ENCODE measurements at regions not wholly inside any gene's neighbourhood (a gene's known extent, or its start where the extent isn't known, plus 50 kb on each side); places are given as distances from the start of the nearest gene placed in this dataset.

DNA sequence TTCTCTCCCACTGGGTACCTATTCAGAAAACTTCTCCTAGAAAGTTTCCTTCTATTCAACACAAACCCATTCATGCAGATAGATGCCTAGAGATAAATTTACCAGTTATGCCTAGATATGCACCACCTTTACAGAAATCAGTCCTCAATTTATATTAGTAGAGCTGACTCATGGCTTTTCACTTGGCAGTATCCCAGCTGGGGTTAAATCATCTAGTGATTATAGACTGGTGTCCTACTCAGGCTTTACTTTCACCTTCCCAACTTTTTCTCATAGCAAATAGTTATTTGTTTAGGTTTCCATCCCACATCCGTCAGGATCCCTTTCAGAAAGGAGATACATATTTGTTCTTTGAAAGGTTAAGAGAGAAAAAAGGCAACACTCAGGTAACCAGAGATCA, 124.5 kb downstream of the AQP4 start:
- no peak for DNase-seq

DNA sequence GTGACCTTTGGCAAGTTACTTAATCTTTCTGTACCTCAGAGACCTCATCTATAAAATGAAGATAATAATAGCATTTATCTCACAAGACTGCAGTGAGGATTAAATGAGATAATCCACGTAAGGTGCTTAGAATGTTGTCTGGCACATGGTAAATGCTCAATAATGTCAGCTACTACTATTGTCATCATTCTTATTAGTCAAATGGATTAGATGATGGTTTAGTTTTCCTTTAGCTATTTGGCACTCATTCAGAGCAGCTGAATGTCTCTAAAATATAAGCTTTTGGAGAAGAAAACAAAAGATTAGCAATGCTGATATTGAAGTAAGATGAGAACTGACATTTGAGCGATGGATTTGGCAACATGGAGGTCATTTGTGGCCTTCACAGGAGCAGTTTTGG, 125.1 kb downstream of the AQP4 start:
- no peak for DNase-seq

- DNase-seq, result no peak
Observed at GRCh38 chr18:26738706-26739105, 126.8 kb downstream of the AQP4 start.

DNA sequence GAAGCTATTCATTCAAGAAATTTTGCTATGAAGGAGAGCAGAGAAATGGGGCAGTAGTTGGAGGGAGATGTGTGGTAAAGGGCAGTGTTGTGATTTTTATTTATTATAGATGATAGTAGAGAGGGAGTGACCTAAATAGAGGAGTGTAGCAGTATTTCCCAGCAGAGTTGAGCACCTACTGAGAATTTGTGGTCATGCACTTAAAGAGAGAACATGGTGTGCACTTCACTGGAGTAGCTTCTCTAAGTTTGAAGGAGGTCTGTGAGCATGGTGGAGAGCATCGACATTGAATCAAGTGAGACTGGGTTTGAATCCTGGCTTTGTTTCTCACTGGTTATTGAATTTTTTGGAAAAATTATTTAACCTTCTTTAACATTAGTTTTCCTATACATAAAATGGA, 129.2 kb downstream of the AQP4 start:
- DNase-seq, result no peak

DNA sequence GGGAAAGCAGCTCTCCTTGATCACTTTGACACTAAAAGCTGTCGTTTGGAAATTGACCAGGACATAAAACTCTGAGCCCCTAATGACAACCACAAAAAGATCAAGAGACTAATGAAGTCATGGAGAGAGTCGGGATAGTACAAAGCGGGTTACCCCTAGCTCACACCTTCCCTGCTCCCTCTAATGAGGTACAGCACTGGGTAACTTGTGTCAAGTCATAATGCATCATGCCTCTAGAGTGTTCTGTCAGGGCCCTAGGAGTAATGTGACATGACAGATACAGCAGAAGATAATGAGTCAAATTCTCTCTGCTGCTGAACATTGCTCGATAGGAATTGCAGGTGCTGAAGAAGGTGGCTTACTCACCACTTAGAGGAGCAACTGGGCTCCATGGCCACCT, 130.7 kb downstream of the AQP4 start:
- no peak for DNase-seq

DNA sequence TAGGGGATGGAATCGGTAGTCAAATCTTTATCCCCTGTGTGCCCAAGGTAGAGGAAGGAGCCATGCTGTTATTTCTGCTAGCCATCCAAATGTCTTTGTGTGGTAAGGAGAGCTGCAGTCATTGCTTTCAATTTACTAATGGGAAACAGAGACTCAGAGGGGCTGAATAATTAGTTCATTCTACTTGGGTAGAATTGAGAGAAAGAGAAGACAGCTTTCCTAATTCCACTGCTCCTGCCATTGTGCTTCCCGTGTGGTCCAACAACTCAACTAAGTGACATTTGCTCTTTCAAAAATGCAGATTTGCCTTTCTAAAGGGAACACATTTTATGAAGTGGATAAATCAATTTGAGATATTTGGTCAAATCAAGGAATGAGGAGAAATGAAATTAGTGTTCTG, 136.1 kb downstream of the AQP4 start:
- DNase-seq, result no peak

DNA sequence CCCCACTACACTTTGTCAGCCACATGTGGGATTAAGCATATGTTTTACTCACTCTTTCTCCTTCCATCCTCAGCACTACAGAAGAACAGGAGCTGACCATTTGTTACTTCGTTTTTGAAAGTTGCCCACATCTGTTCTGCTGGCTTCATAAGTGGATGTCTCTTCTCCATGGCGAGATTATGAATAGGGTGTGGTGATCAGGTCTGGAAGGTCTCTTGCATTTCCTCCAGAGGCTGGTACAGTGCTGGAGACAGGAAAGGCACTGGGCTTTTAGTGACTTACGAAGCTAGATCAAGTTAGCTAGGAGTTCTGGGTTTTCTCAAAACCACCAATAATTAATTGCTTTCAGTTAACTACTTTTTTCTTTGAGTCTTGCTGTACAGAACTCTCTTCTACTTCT, 136.5 kb downstream of the AQP4 start:
- no peak for DNase-seq

GRCh38 chr18:26723981-26724380, 141.5 kb downstream of the AQP4 start:
- DNase-seq, result no peak

GRCh38 chr18:26722565-26722931, 143.0 kb downstream of the AQP4 start:
- DNase-seq, result no peak

DNA sequence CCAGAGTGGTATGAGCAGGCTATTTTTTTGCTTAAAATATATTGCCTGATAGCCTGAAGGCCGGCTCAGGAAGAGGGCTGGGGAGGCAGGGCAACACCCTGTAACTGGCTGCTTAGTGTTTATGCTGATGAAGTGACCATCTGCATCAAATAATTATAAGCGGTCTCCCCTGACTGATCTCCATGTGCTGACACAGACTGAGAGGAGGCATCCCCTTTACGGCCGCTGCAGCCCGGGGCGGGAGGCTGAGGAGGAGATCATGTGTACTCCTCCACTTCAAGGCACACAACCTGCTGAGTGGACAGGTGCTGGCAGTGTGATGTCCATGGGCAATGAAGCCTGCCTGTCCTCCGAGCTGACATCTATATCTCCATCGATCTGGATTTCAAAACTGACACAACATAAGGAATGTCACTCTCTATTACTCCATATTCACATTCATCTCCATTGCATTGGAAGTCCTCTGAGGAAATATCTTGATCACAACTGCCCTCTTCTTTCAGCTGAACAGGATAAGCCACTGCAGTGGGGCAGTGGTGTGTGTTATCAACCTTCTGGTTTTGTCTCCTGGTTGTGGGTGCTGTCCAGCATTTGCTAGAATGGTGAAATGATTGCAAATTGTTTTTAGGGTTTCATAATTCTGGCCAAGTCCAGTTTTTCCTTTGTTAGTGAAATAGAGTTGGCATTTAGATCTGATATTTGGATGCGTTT, 143.5 kb downstream of the AQP4 start:
- DNase-seq, result no peak

DNA sequence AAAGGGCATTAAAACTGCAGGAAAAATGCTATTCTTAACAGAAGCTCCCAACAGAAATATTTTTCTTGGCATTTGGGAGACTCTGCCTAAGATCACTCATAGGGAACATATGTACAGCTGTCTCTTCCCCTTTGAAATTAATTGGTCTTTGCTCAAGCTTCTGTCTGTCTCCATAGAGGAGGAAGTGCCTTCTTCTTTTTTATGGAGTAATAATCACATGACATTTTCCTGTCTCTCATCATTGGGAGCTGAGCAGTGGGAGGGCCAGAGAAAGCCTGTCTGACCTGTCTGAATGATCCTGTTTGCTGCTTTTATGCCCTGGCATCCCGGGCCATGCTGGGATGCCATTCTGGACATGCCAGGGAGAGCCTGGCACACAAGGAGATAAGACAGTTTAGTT, 145.6 kb downstream of the AQP4 start:
- DNase-seq, result no peak

DNA sequence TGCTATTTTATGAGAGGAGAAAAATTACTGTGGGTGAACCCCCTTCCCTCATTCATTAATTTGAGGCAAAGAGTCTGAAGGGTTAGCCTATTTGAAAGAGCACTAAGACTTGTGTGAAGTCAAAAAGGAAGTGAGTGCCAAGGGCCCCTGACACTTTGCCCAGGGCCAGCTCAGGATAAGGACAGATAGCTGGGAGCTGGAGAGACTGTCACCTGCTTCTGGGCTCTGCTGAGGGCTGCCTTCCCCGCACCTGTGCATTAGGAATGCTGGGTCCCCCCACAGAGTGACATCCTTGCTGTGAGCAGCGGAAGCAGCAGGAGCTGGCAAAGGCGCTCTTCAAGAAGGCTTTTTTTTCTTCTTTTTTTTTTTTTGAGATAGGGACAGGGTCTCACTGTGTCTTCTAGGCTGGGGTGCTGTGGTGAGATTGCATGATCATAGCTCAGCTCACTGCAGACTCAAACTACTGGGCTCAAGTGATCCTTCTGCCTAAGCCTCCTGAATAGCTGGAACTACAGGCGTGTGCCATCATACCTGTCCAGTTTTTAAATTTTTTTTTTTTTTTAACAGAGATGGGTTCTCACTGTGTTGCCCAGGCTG, 148.3 kb downstream of the AQP4 start:
- DNase-seq, result no peak

DNA sequence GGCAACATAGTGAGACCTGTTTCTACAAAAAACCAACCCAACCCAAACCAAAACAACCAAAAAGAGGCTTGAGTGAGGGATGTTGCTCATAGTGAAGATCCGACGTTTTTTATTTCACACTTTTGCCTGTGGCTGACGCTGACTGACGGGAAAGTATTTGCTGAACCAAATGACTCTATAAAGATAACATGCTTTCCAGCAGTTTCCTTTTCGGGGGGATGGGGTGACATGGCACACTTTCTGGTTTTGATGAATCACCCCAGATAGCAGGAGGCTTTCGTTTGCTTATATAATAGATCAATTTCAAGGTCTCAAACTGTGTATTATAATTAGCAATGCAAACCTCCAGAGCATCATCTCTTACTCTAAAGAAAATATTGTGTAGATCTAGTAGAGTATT, 150.8 kb downstream of the AQP4 start:
- no peak for DNase-seq

- DNase-seq, result no peak
Observed at GRCh38 chr18:26711756-26712155, 153.8 kb downstream of the AQP4 start.

DNA sequence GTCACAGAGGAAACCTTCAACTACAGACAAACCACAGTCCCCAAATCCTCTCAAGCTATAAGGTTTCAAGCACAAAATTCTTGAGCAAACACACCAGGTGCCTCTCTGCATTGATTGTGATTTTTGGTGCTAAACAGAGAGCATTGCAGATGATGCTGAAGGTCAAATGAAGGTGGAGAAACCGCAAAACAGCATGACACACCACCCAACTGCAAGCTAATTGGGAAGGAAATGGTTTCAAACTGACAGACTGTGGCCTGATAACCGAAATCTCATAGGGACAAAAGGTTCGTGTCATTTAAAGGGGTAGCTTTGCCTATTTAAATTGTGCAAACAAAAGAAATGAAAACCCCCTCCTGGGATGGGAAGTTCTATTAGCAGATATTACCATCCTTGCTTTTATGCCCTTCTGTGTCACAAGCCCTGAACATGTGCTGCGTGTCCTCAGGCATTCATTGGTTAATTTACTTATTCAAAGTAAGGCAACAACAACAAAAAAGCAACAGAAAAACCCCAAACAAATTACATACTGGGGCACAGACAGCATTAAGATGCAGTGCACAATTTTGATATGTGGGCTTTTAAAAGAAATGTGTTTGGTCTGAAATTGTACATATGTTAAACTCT, 154.9 kb downstream of the AQP4 start:
- no peak for DNase-seq

DNA sequence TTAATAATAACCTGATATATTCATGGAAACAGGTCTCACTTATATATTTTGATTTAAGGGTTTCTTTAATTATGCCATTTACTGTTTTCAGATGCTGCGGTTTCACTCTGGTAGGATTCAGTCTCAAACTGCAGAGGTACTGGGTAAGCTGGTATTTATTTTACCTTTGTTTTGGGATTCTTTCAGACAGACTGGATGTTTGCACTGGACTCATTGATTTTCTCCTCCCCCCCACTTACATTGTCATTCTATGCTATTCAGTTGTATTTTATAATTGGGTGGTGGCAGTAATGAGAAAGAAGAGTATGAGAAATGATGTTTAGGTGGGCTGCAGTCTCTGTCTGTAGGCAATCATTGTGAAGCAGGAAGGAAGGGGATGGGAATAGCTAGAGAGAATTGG, 155.6 kb downstream of the AQP4 start:
- DNase-seq, result no peak

DNA sequence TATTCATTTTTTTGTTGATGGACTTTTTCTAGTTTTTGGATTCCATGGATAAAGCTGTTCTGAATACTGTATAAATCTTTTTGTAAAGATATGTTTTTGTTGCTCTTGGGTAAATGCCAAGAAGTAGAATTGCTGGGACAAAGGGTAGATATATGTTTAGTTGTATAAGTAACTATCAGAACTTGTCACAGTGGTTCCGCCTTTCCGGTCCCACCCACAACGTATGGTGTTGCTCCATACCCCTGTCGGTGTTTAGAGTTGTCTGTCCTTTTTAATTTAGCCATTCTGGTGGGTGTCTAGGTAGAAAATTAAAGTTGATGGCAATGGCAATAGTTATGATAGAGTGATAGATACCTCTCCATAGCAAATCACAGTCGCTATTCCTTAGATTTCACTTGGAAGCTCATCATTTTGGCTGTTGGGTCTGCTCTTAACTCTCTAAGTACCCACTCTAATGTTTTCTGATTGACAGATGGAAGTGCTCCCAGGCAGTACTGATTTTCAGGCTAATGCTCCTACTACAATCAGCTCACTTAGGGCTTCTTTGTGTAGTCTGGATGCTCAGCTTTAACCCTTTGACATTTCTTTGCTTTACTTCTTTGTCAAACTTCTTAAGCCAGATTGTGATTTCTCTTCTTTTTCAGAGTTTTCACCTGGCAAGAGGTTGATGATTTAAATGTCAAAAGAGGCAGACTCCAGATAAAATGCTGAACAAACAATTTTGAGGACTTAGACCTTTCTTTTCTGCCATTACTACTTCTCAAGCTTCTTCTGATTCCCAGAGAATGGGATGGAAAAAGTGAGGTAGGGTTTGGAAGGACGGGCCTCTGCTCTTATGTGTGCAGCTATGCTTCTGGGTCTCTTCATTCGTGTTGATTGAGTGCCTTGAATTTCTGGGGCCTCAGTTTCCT, 156.4 kb downstream of the AQP4 start:
- DNase-seq, result no peak

- no peak for DNase-seq
Observed at GRCh38 chr18:26706911-26707351, 158.6 kb downstream of the AQP4 start.

DNA sequence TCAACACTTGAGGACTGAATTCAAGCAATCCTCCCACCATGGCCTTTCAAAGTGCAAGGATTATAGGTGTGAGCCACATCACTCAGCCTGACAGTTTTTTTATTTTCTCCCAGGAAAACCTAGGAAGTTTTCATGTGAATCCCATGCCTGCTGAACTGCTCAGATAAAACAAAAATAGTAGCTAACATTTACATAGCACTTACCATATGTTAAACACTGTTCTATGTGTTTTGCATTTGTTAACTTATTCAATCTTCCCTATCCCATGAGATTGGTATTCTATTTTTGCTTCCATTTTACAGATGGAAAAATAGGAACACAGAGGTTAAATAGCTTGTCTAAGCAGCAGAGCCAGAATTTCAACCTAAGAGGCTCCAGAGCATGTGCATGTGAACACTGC, 157.4 kb upstream of the KCTD1 start:
- DNase-seq, result no peak

- DNase-seq, result no peak
Observed at GRCh38 chr18:26703170-26703930, 155.0 kb upstream of the KCTD1 start.

- DNase-seq, result no peak
Observed at GRCh38 chr18:26702086-26702485, 153.7 kb upstream of the KCTD1 start.

DNA sequence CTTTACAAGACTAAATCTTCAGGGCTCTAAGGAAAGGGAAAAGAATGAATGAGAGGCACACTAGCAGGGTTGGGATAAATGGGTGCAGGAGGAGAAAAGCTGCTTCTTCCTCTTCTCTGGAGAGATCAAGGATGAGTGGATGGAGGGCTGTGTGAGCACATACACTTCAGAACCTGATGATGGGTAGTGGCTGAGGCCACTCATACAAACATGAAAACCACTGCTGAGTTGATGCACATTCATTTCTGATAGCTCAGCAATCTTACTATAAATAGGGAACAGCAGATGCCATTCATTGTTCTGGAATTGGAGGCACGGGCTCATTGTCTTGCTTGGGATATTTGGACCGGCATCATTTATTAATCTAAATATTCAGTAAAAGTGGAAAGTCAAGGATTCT, 152.4 kb upstream of the KCTD1 start:
- no peak for DNase-seq

DNA sequence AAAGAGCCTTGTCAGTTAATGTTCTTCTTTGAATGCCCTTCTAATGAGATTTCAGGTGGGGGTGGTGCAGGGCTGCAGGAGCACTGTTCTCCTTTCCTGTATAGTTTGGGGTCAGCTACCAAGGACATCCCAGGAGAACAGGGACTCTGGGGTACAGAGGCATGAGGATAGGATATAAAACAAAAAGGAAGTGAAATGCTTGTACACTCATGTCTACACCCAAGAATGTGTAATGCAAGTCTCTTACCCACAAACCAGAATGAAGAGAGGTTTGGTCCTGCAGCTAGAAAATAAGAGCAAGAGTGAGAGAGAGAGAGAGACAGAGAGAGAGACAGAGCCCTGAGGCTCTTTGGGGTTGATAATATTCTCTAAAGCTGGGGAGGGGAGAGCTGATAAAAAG, 151.8 kb upstream of the KCTD1 start:
- DNase-seq, result no peak
